HL-60 (cell line): ENCODE measurements at regions not wholly inside any gene's neighbourhood (a gene's known extent, or its start where the extent isn't known, plus 50 kb on each side); places are given as distances from the start of the nearest gene placed in this dataset.

Experiments
- POLR2AphosphoS5 ChIP-seq: IDR thresholded peaks from 2 replicates; pipeline ENCODE4 v1.6.1; 2012; ENCODE audit warnings: low read depth
- TF ChIP-seq, protein P1 (sequence below): IDR thresholded peaks from one replicate; pipeline ENCODE4 v1.5.1; 2011; ENCODE audit warnings: low read length, control low read depth, inconsistent platforms; ENCODE audit not compliant: insufficient read depth

DNA sequence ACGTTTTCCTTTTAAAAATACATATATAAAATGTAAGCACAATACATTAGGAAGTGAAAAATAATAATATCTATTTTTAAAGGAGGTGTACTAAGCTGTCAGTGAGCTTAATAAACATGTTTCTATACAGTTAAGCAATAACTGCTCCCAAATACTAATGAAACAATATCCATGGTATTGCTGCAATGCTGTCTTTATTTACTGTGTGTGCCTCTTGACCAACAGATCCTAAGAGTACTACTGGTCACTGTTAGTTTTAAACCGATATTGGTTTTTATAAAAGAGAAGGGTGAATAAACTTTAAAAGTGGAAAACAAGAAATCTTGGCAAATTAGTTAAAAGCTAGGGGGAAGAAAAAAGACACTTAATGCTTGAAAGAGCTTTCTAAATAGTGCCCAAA lies 1029.0 kb downstream of the FSTL5 start:
- TF ChIP-seq, protein P1, sequence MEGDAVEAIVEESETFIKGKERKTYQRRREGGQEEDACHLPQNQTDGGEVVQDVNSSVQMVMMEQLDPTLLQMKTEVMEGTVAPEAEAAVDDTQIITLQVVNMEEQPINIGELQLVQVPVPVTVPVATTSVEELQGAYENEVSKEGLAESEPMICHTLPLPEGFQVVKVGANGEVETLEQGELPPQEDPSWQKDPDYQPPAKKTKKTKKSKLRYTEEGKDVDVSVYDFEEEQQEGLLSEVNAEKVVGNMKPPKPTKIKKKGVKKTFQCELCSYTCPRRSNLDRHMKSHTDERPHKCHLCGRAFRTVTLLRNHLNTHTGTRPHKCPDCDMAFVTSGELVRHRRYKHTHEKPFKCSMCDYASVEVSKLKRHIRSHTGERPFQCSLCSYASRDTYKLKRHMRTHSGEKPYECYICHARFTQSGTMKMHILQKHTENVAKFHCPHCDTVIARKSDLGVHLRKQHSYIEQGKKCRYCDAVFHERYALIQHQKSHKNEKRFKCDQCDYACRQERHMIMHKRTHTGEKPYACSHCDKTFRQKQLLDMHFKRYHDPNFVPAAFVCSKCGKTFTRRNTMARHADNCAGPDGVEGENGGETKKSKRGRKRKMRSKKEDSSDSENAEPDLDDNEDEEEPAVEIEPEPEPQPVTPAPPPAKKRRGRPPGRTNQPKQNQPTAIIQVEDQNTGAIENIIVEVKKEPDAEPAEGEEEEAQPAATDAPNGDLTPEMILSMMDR, result no peak
- TF ChIP-seq POLR2AphosphoS5, result no peak
